Heart left ventricle (tissue), 13 donors: ENCODE measurements at regions not wholly inside any gene's neighbourhood (a gene's known extent, or its start where the extent isn't known, plus 50 kb on each side); places are given as distances from the start of the nearest gene placed in this dataset.

Experiments used
- CTCF ChIP-seq, 12 donors: fragments of 200-600 bp; sonication (generic) in 4 of 12; IDR thresholded peaks; one replicate each; pipeline versions ENCODE4 v1.5.0 to v1.8.0; 2018 to 2022; ENCODE audit warnings: antibody characterized with exemption in 12 of 12, mild to moderate bottlenecking in 5 of 12
- POLR2A ChIP-seq, 2 donors: fragments of 450-650 bp; IDR thresholded peaks; one replicate each; pipeline ENCODE4 v1.6.1; 2017; ENCODE audit warnings: antibody characterized with exemption in 2 of 2, mild to moderate bottlenecking in 2 of 2, moderate library complexity in 2 of 2
- donor health status: ischemic (EF 13 %, LVEDD 7.1; RV severe dilation, severe dysfunction).
- donor health status: DM: no; HTN: yes; CAD: no.
- donor health status: DM: no; HTN: no; CAD: no.
- donor health status: ischemic (EF 25% LVEDD 6.9; RV normal size, moderate dysfunction).
- donor health status: ischemic (EF 25% LVEDD 5.7; RV mildly dilated, moderate dysfunction).
- donor health status: ischemic (EF 35%, LVEDD 5.7; RV mildly dilated, moderate dysfunction).
- donor health status: nonischemic (EF 11% LVEDD 7.7; RV severe dilation, severe dysfunction).
- donor health status: DM: yes; HTN: yes; CAD: no.
- donor health status: PGD.
- donor health status: ischemic (EF 29% LVEDD 5.4; RV normal size, mild dysfunction).
- donor health status: nonischemic (EF 23%, LVEDD 6.1; RV moderate dilation, normal function).

- TF ChIP-seq CTCF (IDR thresholded peaks at IDR 0.05) (no peak), POLR2A (IDR thresholded peaks at IDR 0.05) (no peak)
Observed at GRCh38 chr22:40107851-40108378, 69.8 kb upstream of the TNRC6B start.
